22Rv1 (cell line): ENCODE measurements at regions not wholly inside any gene's neighbourhood (a gene's known extent, or its start where the extent isn't known, plus 50 kb on each side); places are given as distances from the start of the nearest gene placed in this dataset.

Source experiments
- ZFX ChIP-seq: fragments of 450-650 bp; IDR thresholded peaks from 2 replicates; pipeline ENCODE4 v1.6.1; 2017; ENCODE audit warnings: antibody characterized with exemption, borderline replicate concordance
- TF ChIP-seq, protein P1 (sequence below): fragments of 450-650 bp; IDR thresholded peaks from 2 replicates; pipeline ENCODE4 v1.5.1; 2017; ENCODE audit warnings: mild to moderate bottlenecking

DNA sequence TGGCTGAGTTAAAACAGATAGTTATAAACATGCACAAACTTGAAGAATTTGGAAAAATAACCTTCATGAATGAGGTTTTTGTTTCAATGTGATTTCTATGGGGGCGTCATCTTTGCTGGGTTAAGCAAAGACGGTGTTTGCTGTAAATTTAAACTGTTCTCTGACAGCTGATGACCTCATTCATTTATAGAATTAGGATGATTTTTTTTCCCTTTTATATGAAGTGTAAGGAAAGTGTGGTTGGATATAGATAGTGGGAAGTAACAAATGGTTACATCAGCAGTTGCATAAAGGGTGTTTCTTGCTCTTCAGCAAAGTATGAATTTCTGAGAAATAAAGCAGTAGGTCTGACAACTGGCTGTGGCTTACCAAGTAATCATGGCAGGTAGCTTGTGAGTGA lies 137.2 kb upstream of the CENPW start:
- TF ChIP-seq, protein P1, sequence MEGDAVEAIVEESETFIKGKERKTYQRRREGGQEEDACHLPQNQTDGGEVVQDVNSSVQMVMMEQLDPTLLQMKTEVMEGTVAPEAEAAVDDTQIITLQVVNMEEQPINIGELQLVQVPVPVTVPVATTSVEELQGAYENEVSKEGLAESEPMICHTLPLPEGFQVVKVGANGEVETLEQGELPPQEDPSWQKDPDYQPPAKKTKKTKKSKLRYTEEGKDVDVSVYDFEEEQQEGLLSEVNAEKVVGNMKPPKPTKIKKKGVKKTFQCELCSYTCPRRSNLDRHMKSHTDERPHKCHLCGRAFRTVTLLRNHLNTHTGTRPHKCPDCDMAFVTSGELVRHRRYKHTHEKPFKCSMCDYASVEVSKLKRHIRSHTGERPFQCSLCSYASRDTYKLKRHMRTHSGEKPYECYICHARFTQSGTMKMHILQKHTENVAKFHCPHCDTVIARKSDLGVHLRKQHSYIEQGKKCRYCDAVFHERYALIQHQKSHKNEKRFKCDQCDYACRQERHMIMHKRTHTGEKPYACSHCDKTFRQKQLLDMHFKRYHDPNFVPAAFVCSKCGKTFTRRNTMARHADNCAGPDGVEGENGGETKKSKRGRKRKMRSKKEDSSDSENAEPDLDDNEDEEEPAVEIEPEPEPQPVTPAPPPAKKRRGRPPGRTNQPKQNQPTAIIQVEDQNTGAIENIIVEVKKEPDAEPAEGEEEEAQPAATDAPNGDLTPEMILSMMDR = no peak
- no peak for TF ChIP-seq ZFX
